ENCODE measurements at regions not wholly inside any gene's neighbourhood (a gene's known extent, or its start where the extent isn't known, plus 50 kb on each side); places are given as distances from the start of the nearest gene placed in this dataset.

DNA sequence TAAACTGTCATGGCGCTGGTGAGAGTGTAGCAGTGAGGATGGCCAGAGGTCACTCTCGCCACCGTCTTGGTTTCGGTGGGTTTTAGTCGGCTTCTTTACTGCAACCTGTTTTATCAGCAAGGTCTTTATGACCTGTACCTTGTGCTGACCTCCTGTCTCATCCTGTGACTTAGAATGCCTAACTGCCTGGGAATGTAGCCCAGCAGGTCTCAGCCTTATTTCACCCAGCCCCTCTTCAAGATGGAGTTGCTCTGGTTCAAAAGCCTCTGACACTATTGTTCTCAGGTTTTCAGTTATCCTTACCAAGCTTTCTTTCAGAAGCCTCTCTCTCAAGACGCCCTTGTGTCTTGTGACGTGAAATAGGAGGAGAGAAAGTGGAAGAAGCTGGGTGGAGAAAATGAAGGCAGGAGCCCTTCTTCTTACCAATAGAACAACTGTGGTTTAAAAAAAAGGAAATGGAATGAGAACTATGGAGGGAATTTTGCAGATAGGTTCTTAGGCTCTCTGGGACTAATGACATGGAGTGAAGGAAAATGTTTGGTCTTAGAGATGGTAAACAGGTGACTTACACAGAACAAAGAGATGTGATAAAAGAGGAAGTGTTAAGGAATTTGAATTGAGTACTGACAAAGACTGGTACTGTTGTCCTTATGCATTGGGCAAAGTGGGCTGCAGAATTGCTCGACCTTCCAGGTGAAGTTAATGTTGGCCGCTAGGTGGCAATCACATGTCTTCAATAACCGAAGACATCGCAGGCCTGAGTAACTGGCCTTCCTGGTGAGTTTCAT lies 133.3 kb upstream of the RAI14 start:
- Histone ChIP-seq H3K9ac (ENCODE audit: insufficient read length, low read depth) (no peak overlapping the region), H3K9me3 (ENCODE audit: insufficient read depth, low read length) (no peaks in the 10 kb centered on the region), H3K4me1 (ENCODE audit: insufficient read depth, insufficient read length) (no peaks in the 10 kb centered on the region), H3K4me3 (ENCODE audit: insufficient read length, low read depth) (no peak overlapping the region), H3K27me3 (ENCODE audit: insufficient read depth, insufficient read length) (no peaks in the 10 kb centered on the region), H3K36me3 (ENCODE audit: insufficient read depth, insufficient read length, low read length) (no peaks in the 10 kb centered on the region)
- DNase-seq (ENCODE audit: low read depth, low spot score) = peak; percentile 91
- no peak for TF ChIP-seq ZNF274 (IDR thresholded peaks at IDR 0.05; ENCODE audit: low read depth, low read length)
- TF ChIP-seq YY1 (IDR thresholded peaks at IDR 0.05; ENCODE audit: insufficient read depth, insufficient read length) = no peak
- TF ChIP-seq SUZ12 (IDR thresholded peaks at IDR 0.05; ENCODE audit: extremely low read depth, insufficient read depth, insufficient read length) = no peak

DNA sequence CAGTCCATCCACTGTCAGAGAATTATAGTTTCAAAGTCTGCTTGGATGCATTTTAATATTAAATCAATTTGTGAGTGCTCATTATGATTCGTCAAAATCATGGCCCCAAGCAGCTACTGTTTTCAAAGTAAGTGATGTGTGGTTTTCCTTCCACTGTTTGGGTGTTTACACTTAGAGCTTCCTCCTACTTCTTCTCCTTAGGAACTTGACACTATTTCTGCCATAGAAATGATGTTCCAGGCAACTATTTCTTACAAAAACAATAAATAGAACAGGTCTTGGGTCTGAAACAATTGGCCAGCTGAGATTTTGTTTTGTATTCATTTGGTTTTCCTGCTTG lies 132.8 kb upstream of the RAI14 start:
- TF ChIP-seq SUZ12 (IDR thresholded peaks at IDR 0.05; ENCODE audit: extremely low read depth, insufficient read depth, insufficient read length) = no peak
- TF ChIP-seq YY1 (IDR thresholded peaks at IDR 0.05; ENCODE audit: insufficient read depth, insufficient read length) = no peak
- TF ChIP-seq ZNF274 (IDR thresholded peaks at IDR 0.05; ENCODE audit: low read depth, low read length) = no peak
- H3K27me3 ChIP-seq (ENCODE audit: insufficient read depth, insufficient read length) = no peaks in the 10 kb centered on the region
- DNase-seq (ENCODE audit: low read depth, low spot score) = no peak
- H3K9me3 ChIP-seq (ENCODE audit: insufficient read depth, low read length) = no peaks in the 10 kb centered on the region
- no peaks in the 10 kb centered on the region for H3K36me3 ChIP-seq (ENCODE audit: insufficient read depth, insufficient read length, low read length)
- H3K9ac ChIP-seq (ENCODE audit: insufficient read length, low read depth) = no peak overlapping the region
- no peak overlapping the region for H3K4me3 ChIP-seq (ENCODE audit: insufficient read length, low read depth)
- no peaks in the 10 kb centered on the region for H3K4me1 ChIP-seq (ENCODE audit: insufficient read depth, insufficient read length)

DNA sequence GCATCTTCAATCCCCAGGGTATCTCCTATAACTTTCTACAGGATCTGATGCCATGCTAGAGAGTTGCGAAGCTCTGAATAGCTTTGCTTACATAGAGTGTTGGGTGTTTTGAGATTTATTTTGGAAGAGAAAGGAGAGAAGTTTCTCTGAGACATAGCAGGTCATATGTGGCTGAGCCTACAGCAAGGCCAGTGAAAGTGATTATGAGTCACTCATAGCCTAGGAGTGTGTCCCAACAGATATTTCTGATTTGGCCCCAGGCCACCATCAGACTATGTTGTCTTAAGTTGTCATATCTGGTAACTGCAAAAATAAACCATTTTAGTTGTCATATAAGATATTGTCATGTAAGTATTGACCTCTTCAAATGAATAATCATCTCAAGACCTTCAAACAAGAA lies 132.0 kb upstream of the RAI14 start:
- no peak for TF ChIP-seq YY1 (IDR thresholded peaks at IDR 0.05; ENCODE audit: insufficient read depth, insufficient read length)
- TF ChIP-seq ZNF274 (IDR thresholded peaks at IDR 0.05; ENCODE audit: low read depth, low read length) = no peak
- no peak for TF ChIP-seq SUZ12 (IDR thresholded peaks at IDR 0.05; ENCODE audit: extremely low read depth, insufficient read depth, insufficient read length)
- Histone ChIP-seq H3K27me3 (ENCODE audit: insufficient read depth, insufficient read length) (no peaks in the 10 kb centered on the region), H3K9me3 (ENCODE audit: insufficient read depth, low read length) (no peaks in the 10 kb centered on the region), H3K36me3 (ENCODE audit: insufficient read depth, insufficient read length, low read length) (no peaks in the 10 kb centered on the region), H3K9ac (ENCODE audit: insufficient read length, low read depth) (no peak overlapping the region), H3K4me3 (ENCODE audit: insufficient read length, low read depth) (no peak overlapping the region), H3K4me1 (ENCODE audit: insufficient read depth, insufficient read length) (no peaks in the 10 kb centered on the region)
- DNase-seq (ENCODE audit: low read depth, low spot score) = no peak

DNA sequence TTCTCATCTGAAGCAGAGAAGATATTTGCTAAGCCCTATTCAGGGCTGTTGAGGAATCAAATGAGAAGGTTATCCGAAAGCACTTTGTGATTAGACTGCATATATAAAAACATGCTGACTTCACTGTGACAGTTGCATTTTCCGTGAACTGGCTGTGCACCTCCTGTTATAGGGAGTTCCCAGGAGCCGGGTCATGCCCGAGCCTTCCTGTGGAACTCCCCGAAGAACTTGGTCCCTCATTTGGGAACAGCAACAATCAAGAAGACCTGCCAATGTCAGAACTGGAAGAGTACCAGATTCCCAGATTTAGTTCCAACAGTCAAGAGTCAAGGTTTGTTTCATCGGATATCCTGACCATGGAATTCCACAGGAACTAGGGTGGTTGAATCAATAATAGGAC lies 130.4 kb upstream of the RAI14 start:
- Histone ChIP-seq H3K9me3 (ENCODE audit: insufficient read depth, low read length) (no peaks in the 10 kb centered on the region), H3K4me3 (ENCODE audit: insufficient read length, low read depth) (no peak overlapping the region), H3K36me3 (ENCODE audit: insufficient read depth, insufficient read length, low read length) (no peaks in the 10 kb centered on the region), H3K27me3 (ENCODE audit: insufficient read depth, insufficient read length) (no peaks in the 10 kb centered on the region), H3K4me1 (ENCODE audit: insufficient read depth, insufficient read length) (no peaks in the 10 kb centered on the region), H3K9ac (ENCODE audit: insufficient read length, low read depth) (no peak overlapping the region)
- TF ChIP-seq ZNF274 (IDR thresholded peaks at IDR 0.05; ENCODE audit: low read depth, low read length) = no peak
- TF ChIP-seq YY1 (IDR thresholded peaks at IDR 0.05; ENCODE audit: insufficient read depth, insufficient read length) = no peak
- no peak for TF ChIP-seq SUZ12 (IDR thresholded peaks at IDR 0.05; ENCODE audit: extremely low read depth, insufficient read depth, insufficient read length)
- DNase-seq (ENCODE audit: low read depth, low spot score) = no peak

DNA sequence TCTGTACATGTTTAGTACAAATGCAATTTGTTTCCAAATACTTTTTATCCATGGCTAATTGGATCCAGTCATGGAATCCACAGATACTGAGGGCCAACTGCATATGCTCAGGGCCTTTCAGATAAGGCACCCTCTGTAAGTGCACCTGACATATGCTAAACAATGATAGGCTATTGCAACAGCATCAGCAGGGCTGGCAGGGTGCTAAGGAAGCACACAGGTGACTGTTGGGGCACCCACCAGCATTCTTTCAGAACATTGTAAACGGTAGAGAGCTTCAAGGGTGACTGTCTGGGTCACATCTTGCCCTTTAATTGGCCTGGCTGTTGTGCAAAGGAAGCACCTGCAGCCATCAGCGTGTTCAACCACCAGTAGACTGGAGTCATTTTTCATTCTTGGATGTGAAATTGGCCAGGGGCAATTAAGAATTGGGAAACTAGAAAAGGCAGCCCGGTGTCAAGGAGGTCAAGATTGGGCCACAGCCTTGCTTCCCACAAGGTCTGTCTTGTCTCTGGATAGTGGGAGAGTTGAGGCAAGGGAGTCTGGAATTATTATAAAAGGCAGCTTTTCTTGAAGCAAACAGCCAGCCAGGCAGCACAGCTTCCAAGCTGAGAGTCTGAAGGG lies 129.3 kb upstream of the RAI14 start:
- H3K27me3 ChIP-seq (ENCODE audit: insufficient read depth, insufficient read length) = no peaks in the 10 kb centered on the region
- H3K4me3 ChIP-seq (ENCODE audit: insufficient read length, low read depth) = no peak overlapping the region
- no peak for DNase-seq (ENCODE audit: low read depth, low spot score)
- H3K36me3 ChIP-seq (ENCODE audit: insufficient read depth, insufficient read length, low read length) = no peaks in the 10 kb centered on the region
- no peak for TF ChIP-seq SUZ12 (IDR thresholded peaks at IDR 0.05; ENCODE audit: extremely low read depth, insufficient read depth, insufficient read length)
- TF ChIP-seq ZNF274 (IDR thresholded peaks at IDR 0.05; ENCODE audit: low read depth, low read length) = no peak
- TF ChIP-seq YY1 (IDR thresholded peaks at IDR 0.05; ENCODE audit: insufficient read depth, insufficient read length) = no peak
- no peak overlapping the region for H3K9ac ChIP-seq (ENCODE audit: insufficient read length, low read depth)
- H3K4me1 ChIP-seq (ENCODE audit: insufficient read depth, insufficient read length) = no peaks in the 10 kb centered on the region
- H3K9me3 ChIP-seq (ENCODE audit: insufficient read depth, low read length) = no peaks in the 10 kb centered on the region

DNA sequence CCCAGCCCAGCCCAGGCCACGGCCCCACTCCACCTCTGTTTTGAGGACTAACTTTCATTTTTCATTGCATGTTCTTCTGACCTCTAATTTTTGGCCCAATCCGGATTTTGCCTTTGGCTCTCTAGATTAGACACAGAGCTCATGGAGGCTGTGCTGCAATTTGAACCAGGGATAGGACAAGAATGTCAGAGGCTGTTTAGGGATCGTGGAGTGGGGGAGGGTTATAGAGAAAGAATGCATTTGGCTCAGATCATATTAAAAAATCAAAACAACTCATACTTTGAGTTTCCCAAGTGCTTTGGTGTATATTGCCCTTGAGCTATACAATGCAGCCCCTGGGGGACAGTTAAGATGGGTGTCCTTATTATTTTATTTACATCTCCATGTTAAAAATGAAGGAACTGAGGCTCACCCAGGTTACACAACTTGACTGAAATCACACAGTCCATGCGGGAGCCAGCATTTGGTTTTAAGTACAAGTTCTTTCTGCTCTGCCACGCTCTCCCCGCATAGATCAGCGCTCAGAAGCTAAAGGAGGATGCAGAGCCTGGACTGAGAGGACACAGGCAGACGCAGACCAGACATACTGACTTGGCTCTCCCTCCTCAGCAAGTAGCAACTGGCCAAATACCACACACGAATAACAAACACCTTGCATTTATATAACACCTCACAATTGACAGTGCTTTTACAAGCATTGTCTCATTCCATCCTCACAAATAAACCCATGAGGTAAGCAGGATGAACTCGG lies 126.4 kb upstream of the RAI14 start:
- H3K9ac ChIP-seq (ENCODE audit: insufficient read length, low read depth) = no peak overlapping the region
- no peaks in the 10 kb centered on the region for H3K36me3 ChIP-seq (ENCODE audit: insufficient read depth, insufficient read length, low read length)
- H3K4me1 ChIP-seq (ENCODE audit: insufficient read depth, insufficient read length) = no peaks in the 10 kb centered on the region
- TF ChIP-seq SUZ12 (IDR thresholded peaks at IDR 0.05; ENCODE audit: extremely low read depth, insufficient read depth, insufficient read length) = no peak
- no peak for TF ChIP-seq YY1 (IDR thresholded peaks at IDR 0.05; ENCODE audit: insufficient read depth, insufficient read length)
- TF ChIP-seq ZNF274 (IDR thresholded peaks at IDR 0.05; ENCODE audit: low read depth, low read length) = no peak
- no peaks in the 10 kb centered on the region for H3K27me3 ChIP-seq (ENCODE audit: insufficient read depth, insufficient read length)
- DNase-seq (ENCODE audit: low read depth, low spot score) = no peak
- no peak overlapping the region for H3K4me3 ChIP-seq (ENCODE audit: insufficient read length, low read depth)
- no peaks in the 10 kb centered on the region for H3K9me3 ChIP-seq (ENCODE audit: insufficient read depth, low read length)

DNA sequence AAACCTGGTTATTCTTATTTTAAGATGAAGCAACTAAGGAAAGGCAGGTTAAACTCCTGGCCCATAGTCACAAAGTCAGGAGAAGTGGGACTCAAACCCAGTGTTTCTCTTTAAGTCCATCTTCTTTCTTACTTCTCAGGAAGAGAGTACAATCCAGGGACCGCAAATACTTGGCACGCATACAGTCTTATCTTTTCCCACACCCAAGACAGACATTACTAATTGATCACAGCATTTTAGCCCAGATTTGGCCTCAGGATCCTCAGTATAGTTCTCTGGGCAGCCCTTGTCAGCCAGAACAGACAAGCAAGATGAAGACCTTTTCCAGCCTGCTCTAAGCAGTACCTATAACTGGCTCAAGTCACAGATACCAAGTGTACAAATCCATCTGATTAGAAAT lies 125.5 kb upstream of the RAI14 start:
- Histone ChIP-seq H3K36me3 (ENCODE audit: insufficient read depth, insufficient read length, low read length) (no peaks in the 10 kb centered on the region), H3K9ac (ENCODE audit: insufficient read length, low read depth) (no peak overlapping the region), H3K4me3 (ENCODE audit: insufficient read length, low read depth) (no peak overlapping the region), H3K27me3 (ENCODE audit: insufficient read depth, insufficient read length) (no peaks in the 10 kb centered on the region), H3K9me3 (ENCODE audit: insufficient read depth, low read length) (no peaks in the 10 kb centered on the region), H3K4me1 (ENCODE audit: insufficient read depth, insufficient read length) (no peaks in the 10 kb centered on the region)
- no peak for TF ChIP-seq YY1 (IDR thresholded peaks at IDR 0.05; ENCODE audit: insufficient read depth, insufficient read length)
- TF ChIP-seq ZNF274 (IDR thresholded peaks at IDR 0.05; ENCODE audit: low read depth, low read length) = no peak
- TF ChIP-seq SUZ12 (IDR thresholded peaks at IDR 0.05; ENCODE audit: extremely low read depth, insufficient read depth, insufficient read length) = no peak
- DNase-seq (ENCODE audit: low read depth, low spot score) = no peak

Data from NT2/D1 (cell line).